GM12874 (cell line): ENCODE measurements at regions not wholly inside any gene's neighbourhood (a gene's known extent, or its start where the extent isn't known, plus 50 kb on each side); places are given as distances from the start of the nearest gene placed in this dataset.

Experiments used
- TF ChIP-seq, protein P1 (sequence below): IDR thresholded peaks from 2 replicates; pipeline ENCODE4 v1.5.1; 2011; ENCODE audit warnings: low read depth, mild to moderate bottlenecking, control low read depth, low read length, moderate library complexity; ENCODE audit not compliant: insufficient read depth

DNA sequence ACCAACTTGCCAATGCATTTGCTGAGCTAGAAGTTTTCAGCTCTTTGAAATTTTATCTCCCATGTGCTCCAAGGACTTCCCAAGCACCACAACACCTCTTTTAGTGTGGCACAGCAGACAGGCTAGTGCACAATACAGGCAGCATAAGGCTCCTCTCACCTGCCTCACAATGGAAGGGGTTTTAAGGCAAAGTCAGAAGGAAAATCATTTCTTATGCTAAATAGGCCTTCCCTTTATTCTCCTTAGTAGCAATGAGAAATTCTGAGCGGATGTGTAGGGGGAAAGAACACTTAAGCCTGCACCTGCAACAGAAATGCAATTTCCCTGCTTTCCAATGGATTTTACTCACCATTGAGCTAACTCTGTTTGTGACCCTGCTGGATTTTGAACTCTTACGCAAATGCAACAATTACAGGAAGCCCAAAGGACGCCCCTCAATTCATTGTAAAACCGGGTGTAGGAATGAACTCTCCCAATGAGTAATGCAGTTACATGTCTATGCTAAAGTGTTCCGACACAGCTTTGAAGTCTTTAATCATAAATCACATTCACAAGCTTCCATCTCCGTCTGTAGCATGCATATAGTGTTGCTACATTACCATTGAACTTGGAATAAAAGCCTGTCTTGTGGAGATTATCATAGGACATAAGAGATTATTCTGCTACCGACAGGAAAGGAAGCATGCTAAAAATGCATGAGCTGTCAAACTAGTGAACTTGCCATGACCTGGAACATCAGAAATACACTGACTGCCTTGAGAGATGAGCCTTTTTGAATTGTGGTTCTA is 1084.9 kb downstream of the RPA4 start:
- TF ChIP-seq, protein P1, sequence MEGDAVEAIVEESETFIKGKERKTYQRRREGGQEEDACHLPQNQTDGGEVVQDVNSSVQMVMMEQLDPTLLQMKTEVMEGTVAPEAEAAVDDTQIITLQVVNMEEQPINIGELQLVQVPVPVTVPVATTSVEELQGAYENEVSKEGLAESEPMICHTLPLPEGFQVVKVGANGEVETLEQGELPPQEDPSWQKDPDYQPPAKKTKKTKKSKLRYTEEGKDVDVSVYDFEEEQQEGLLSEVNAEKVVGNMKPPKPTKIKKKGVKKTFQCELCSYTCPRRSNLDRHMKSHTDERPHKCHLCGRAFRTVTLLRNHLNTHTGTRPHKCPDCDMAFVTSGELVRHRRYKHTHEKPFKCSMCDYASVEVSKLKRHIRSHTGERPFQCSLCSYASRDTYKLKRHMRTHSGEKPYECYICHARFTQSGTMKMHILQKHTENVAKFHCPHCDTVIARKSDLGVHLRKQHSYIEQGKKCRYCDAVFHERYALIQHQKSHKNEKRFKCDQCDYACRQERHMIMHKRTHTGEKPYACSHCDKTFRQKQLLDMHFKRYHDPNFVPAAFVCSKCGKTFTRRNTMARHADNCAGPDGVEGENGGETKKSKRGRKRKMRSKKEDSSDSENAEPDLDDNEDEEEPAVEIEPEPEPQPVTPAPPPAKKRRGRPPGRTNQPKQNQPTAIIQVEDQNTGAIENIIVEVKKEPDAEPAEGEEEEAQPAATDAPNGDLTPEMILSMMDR, result no peak

DNA sequence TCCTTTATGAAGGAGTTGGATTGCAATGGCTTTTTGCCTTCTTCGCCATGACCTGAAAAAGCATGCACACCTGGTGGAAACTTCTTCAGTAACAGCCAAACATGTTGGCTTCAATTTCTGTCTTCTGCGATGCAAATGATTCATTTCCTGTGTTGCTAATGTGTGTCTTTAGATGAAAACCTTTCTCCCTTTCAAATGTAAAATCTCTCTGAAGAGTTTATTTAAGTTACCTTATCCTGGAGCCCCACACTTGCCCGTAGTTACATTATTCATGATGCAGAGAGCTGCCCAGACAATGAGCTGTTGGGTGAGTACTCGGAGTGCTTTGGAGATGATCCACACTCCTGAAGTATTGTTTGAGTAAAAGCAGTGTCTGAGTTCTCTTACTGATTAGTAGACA is 1100.9 kb downstream of the RPA4 start:
- TF ChIP-seq, protein P1, result no peak

DNA sequence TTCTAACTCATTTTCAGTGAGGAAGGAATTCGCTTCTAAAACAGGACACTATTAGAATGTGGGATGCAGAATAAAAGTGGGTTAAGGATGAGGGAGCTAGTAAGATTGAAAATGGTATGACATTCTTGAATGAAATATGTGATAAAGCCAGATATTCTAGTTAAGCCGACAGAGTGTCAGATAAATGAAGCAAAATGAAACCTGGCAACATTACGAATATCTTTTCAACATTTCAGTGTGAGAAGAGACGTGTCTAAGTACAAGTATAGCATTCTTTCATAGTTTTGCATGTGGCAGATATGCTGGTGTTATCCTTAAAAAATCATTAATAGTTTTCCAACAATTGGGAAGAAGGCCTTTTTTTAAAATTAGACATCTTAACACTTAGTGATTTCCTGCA is 1101.4 kb downstream of the RPA4 start:
- TF ChIP-seq, protein P1, result no peak

DNA sequence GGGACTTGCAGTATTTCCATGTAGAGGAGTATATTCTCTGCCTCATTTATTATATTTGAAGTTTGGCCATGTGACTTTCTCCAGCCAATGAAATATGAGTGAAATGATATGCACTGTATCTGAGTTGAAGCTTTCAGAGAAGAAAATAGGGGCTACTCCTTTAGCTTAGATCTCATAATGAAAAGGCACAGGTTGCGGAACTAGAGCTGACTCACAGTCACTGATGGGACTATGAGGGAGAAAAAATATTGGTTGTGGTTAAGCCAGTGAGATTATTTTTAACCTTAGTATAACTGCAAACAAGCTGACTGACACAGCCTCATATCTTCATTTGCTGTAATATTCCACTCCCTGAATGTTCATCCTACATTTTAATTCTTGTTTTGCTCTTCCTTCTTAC is 1104.3 kb downstream of the RPA4 start:
- TF ChIP-seq, protein P1, result no peak

DNA sequence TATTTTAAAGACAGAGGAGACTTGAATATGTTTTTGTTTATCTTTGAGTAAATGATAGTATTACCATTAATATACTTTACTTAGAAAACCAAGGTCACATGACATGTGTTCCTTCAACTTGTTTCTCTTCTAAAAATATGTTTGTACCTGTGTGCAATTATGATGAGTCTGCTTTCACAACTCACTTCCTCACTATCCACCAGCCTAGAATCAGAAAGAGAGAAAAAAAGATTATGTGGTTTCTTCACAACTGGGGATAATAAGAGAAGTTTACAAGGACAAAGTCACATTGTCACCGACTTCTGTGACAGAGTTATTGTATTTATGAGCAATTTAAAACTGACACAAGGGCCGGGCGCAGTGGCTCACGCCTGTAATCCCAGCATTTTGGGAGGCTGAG is 1112.1 kb downstream of the RPA4 start:
- TF ChIP-seq, protein P1, result no peak

DNA sequence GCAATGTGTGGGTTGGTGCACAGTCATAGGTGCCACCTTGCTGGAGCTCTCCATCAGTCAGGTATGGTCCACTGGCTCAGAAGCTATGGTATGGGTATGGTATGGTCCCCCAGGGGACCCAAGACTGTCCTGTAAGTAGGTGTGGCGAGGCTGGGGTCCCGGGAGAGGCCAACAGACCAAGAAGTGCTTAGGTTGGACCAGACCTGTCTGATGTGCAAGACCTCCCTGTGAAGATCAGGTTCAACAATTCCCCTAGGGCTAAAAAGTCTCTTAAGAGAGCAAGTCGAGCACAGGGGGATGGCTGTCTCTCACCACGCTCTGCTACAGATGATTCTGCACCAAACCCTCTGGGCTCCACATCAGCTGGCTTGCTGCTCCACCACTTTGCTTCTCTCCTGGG is 1145.0 kb downstream of the RPA4 start:
- TF ChIP-seq, protein P1, result no peak

DNA sequence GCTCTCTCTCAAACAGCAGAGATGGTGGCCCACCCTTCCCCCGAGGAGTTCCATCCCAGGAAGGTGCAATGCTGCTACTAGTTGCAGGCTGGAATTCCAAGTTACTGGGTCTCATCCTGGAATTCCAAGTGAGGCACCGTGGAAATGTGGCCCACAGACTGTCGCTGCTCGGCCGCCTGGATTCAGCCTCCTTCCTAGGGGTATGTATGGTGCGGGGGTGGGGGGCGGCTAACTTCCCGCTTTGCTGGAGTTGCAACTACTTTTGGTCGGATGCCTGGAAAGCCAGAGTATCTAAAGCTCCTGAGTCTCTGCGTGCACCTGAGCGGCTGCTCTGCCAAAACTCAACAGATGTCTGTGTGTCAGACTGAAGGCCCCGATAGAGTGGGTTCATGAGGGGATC is 1146.2 kb downstream of the RPA4 start:
- TF ChIP-seq, protein P1, result no peak

DNA sequence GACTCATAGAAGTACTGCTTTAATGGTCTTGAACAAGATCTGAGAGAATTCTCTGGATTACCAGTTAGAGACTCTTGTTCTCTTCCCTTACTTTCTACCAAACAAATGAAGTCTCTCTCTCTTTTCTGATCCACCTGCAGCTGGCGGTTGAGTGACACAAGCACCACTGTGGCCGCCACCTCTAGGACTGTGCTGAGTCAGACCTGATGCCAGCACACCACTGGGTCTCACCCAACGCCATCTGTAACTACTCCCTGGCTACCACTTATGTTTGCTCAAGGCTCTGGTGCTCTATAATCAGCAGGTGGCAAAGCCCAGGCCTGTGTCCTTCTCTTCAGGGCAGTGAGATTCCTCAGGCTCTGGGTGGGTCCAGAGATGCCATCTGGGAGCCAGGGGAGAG is 1173.5 kb downstream of the RPA4 start:
- TF ChIP-seq, protein P1, result no peak
